ENCODE measurements at regions not wholly inside any gene's neighbourhood (a gene's known extent, or its start where the extent isn't known, plus 50 kb on each side); places are given as distances from the start of the nearest gene placed in this dataset.

DNA sequence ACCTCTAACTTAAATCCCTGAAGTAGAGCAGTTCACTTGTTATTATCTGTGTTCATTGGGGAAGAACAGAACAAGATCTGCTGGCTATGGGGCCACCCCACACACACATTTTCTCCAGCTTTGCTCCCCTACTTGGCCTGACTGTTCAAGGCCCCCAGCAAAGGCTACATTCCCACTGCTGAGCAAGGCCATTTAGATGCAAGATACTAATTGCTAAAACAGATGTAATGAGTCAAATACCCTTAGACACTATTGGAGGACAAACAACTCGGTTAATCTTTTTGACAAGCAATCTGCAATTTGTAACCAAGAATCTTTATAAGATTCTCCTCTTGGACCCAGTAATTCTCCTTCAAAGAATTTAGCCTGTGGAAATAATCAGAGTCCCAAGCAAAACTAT lies 67.7 kb downstream of the NAV1 start (continued):
- TF ChIP-seq, protein P1, sequence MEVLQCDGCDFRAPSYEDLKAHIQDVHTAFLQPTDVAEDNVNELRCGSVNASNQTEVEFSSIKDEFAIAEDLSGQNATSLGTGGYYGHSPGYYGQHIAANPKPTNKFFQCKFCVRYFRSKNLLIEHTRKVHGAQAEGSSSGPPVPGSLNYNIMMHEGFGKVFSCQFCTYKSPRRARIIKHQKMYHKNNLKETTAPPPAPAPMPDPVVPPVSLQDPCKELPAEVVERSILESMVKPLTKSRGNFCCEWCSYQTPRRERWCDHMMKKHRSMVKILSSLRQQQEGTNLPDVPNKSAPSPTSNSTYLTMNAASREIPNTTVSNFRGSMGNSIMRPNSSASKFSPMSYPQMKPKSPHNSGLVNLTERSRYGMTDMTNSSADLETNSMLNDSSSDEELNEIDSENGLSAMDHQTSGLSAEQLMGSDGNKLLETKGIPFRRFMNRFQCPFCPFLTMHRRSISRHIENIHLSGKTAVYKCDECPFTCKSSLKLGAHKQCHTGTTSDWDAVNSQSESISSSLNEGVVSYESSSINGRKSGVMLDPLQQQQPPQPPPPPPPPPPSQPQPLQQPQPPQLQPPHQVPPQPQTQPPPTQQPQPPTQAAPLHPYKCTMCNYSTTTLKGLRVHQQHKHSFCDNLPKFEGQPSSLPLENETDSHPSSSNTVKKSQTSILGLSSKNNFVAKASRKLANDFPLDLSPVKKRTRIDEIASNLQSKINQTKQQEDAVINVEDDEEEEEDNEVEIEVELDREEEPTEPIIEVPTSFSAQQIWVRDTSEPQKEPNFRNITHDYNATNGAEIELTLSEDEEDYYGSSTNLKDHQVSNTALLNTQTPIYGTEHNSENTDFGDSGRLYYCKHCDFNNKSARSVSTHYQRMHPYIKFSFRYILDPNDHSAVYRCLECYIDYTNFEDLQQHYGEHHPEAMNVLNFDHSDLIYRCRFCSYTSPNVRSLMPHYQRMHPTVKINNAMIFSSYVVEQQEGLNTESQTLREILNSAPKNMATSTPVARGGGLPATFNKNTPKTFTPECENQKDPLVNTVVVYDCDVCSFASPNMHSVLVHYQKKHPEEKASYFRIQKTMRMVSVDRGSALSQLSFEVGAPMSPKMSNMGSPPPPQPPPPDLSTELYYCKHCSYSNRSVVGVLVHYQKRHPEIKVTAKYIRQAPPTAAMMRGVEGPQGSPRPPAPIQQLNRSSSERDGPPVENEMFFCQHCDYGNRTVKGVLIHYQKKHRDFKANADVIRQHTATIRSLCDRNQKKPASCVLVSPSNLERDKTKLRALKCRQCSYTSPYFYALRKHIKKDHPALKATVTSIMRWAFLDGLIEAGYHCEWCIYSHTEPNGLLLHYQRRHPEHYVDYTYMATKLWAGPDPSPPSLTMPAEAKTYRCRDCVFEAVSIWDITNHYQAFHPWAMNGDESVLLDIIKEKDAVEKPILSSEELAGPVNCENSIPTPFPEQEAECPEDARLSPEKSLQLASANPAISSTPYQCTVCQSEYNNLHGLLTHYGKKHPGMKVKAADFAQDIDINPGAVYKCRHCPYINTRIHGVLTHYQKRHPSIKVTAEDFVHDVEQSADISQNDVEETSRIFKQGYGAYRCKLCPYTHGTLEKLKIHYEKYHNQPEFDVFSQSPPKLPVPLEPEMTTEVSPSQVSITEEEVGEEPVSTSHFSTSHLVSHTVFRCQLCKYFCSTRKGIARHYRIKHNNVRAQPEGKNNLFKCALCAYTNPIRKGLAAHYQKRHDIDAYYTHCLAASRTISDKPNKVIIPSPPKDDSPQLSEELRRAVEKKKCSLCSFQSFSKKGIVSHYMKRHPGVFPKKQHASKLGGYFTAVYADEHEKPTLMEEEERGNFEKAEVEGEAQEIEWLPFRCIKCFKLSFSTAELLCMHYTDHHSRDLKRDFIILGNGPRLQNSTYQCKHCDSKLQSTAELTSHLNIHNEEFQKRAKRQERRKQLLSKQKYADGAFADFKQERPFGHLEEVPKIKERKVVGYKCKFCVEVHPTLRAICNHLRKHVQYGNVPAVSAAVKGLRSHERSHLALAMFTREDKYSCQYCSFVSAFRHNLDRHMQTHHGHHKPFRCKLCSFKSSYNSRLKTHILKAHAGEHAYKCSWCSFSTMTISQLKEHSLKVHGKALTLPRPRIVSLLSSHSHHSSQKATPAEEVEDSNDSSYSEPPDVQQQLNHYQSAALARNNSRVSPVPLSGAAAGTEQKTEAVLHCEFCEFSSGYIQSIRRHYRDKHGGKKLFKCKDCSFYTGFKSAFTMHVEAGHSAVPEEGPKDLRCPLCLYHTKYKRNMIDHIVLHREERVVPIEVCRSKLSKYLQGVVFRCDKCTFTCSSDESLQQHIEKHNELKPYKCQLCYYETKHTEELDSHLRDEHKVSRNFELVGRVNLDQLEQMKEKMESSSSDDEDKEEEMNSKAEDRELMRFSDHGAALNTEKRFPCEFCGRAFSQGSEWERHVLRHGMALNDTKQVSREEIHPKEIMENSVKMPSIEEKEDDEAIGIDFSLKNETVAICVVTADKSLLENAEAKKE (CRISPR knock-in tag; IDR thresholded peaks at IDR 0.05): no peak

GRCh38 chr1:201608635-201609395 lies 69.9 kb downstream of the NAV1 start:
- H3K4me3 ChIP-seq: no peak overlapping the region
- no peak for ATAC-seq
- H3F3A ChIP-seq (replicated peaks; ENCODE audit: low read depth): no peaks in the 10 kb centered on the region
- Mint-ChIP-seq H3K27ac (no peak overlapping the region), H3K27me3 (ENCODE audit: insufficient read depth, low read depth, poor library complexity) (peaks cover 6% of the 10 kb centered on the region), H3K9me3 (no peaks in the 10 kb centered on the region), H3K4me3 (no peak overlapping the region), H3K4me1 (no peaks in the 10 kb centered on the region; the same call in 1 of the 3 replicates), H3K36me3 (ENCODE audit: low read depth) (no peaks in the 10 kb centered on the region)
- H2AFZ ChIP-seq: no peak overlapping the region
- DNase-seq (ENCODE audit: low spot score): no peak
- no peak overlapping the region for H3K27ac ChIP-seq (ENCODE audit: low read depth)
- no peaks in the 10 kb centered on the region for H3K9me2 ChIP-seq (ENCODE audit: insufficient read depth)
- H3K27me3 ChIP-seq (ENCODE audit: insufficient read depth): no peaks in the 10 kb centered on the region
- no peaks in the 10 kb centered on the region for H4K20me1 ChIP-seq (replicated peaks; ENCODE audit: insufficient read depth)
- no peak overlapping the region for H3K4me2 ChIP-seq
- no peaks in the 10 kb centered on the region for H3K4me1 ChIP-seq (ENCODE audit: insufficient read depth)
- H3K36me3 ChIP-seq (ENCODE audit: insufficient read depth): no peaks in the 10 kb centered on the region
- H3K79me2 ChIP-seq (replicated peaks; ENCODE audit: insufficient read depth): no peaks in the 10 kb centered on the region
- TF ChIP-seq JUNB (IDR thresholded peaks at IDR 0.05; ENCODE audit: unreplicated experiment) (no peak), EZH2 (IDR thresholded peaks at IDR 0.05; ENCODE audit: low read depth, unreplicated experiment) (no peak), EZH2phosphoT487 (IDR thresholded peaks at IDR 0.05; ENCODE audit: unreplicated experiment) (no peak), CREB1 (CRISPR knock-in tag; IDR thresholded peaks at IDR 0.05; ENCODE audit: low read depth) (no peak), NANOG (IDR thresholded peaks at IDR 0.05; ENCODE audit: borderline replicate concordance) (no peak), CTCF (conservative IDR thresholded peaks at IDR 0.05; ENCODE audit: low read depth in 2 of 2) (no peak), STAT1 (IDR thresholded peaks at IDR 0.05; ENCODE audit: unreplicated experiment) (no peak), ZNF114 (CRISPR knock-in tag; IDR thresholded peaks at IDR 0.05) (no peak)
- TF ChIP-seq, protein P2, sequence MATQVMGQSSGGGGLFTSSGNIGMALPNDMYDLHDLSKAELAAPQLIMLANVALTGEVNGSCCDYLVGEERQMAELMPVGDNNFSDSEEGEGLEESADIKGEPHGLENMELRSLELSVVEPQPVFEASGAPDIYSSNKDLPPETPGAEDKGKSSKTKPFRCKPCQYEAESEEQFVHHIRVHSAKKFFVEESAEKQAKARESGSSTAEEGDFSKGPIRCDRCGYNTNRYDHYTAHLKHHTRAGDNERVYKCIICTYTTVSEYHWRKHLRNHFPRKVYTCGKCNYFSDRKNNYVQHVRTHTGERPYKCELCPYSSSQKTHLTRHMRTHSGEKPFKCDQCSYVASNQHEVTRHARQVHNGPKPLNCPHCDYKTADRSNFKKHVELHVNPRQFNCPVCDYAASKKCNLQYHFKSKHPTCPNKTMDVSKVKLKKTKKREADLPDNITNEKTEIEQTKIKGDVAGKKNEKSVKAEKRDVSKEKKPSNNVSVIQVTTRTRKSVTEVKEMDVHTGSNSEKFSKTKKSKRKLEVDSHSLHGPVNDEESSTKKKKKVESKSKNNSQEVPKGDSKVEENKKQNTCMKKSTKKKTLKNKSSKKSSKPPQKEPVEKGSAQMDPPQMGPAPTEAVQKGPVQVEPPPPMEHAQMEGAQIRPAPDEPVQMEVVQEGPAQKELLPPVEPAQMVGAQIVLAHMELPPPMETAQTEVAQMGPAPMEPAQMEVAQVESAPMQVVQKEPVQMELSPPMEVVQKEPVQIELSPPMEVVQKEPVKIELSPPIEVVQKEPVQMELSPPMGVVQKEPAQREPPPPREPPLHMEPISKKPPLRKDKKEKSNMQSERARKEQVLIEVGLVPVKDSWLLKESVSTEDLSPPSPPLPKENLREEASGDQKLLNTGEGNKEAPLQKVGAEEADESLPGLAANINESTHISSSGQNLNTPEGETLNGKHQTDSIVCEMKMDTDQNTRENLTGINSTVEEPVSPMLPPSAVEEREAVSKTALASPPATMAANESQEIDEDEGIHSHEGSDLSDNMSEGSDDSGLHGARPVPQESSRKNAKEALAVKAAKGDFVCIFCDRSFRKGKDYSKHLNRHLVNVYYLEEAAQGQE (IDR thresholded peaks at IDR 0.05; ENCODE audit: unreplicated experiment): no peak
